GM23338 (cell line): ENCODE measurements at regions not wholly inside any gene's neighbourhood (a gene's known extent, or its start where the extent isn't known, plus 50 kb on each side); places are given as distances from the start of the nearest gene placed in this dataset.

Experiments used
- ATAC-seq: fragments of 200-7000 bp; cut with Tn5 transposase; 3 replicates; pipeline ENCODE4 v1.9.1; 2020
- DNase-seq: peaks from one replicate; pipeline ENCODE4 v3.0.0-alpha.2; 2015; ENCODE audit warnings: low spot score
- H2AFZ ChIP-seq: fragments of 200-600 bp; sonication (generic); 2 replicates; pipeline ENCODE4 v1.8.0; 2016; ENCODE audit warnings: antibody characterized with exemption, mild to moderate bottlenecking, moderate library complexity
- H3F3A ChIP-seq: fragments of 200-600 bp; sonication (generic); replicated peaks from 2 replicates; pipeline ENCODE4 v1.8.0; 2017; ENCODE audit warnings: antibody characterized with exemption, mixed run types, low read depth
- H3K27ac ChIP-seq: fragments of 200-600 bp; sonication (generic); 2 replicates; pipeline ENCODE4 v1.6.1; 2016; ENCODE audit warnings: low read depth
- H3K27me3 ChIP-seq: fragments of 200-600 bp; sonication (generic); 2 replicates; pipeline ENCODE4 v1.8.0; 2016; ENCODE audit warnings: mild to moderate bottlenecking, mixed run types, moderate library complexity; ENCODE audit not compliant: insufficient read depth
- H3K36me3 ChIP-seq: fragments of 200-600 bp; sonication (generic); 2 replicates; pipeline ENCODE4 v1.8.0; 2016; ENCODE audit warnings: mild to moderate bottlenecking; ENCODE audit not compliant: insufficient read depth
- H3K4me1 ChIP-seq: fragments of 200-600 bp; sonication (generic); 2 replicates; pipeline ENCODE4 v1.8.0; 2016; ENCODE audit warnings: mild to moderate bottlenecking, moderate library complexity; ENCODE audit not compliant: insufficient read depth
- H3K4me2 ChIP-seq: fragments of 200-600 bp; sonication (generic); 2 replicates; pipeline ENCODE4 v1.7.1; 2017; ENCODE audit warnings: mixed run types
- H3K4me3 ChIP-seq: fragments of 200-600 bp; sonication (generic); 2 replicates; pipeline ENCODE4 v1.6.1; 2016; ENCODE audit warnings: mixed run types
- H3K79me2 ChIP-seq: fragments of 200-600 bp; sonication (generic); replicated peaks from 2 replicates; pipeline ENCODE4 v1.8.0; 2017; ENCODE audit warnings: mild to moderate bottlenecking; ENCODE audit not compliant: insufficient read depth
- H3K9me2 ChIP-seq: fragments of 200-600 bp; sonication (generic); 2 replicates; pipeline ENCODE4 v1.8.0; 2017; ENCODE audit not compliant: insufficient read depth
- H4K20me1 ChIP-seq: fragments of 200-600 bp; sonication (generic); replicated peaks from 2 replicates; pipeline ENCODE4 v1.8.0; 2017; ENCODE audit warnings: mild to moderate bottlenecking; ENCODE audit not compliant: insufficient read depth
- H3K27ac Mint-ChIP-seq: 2 replicates; pipeline ENCODE4 v1.8.0; 2020; ENCODE audit warnings: inconsistent platforms, mild to moderate bottlenecking, moderate library complexity, mixed read lengths
- H3K27me3 Mint-ChIP-seq: 3 replicates; pipeline ENCODE4 v1.8.0; 2022; ENCODE audit warnings: low read depth, mild to moderate bottlenecking, moderate library complexity, mixed read lengths, inconsistent platforms; ENCODE audit not compliant: insufficient read depth, poor library complexity
- H3K36me3 Mint-ChIP-seq: 3 replicates; pipeline ENCODE4 v1.8.0; 2021; ENCODE audit warnings: low read depth, mild to moderate bottlenecking, inconsistent platforms, moderate library complexity, mixed read lengths
- H3K4me1 Mint-ChIP-seq: 3 replicates; pipeline ENCODE4 v1.8.0; 2020; ENCODE audit warnings: mild to moderate bottlenecking, inconsistent platforms, mixed read lengths
- H3K4me3 Mint-ChIP-seq: 3 replicates; pipeline ENCODE4 v1.8.0; 2021; ENCODE audit warnings: moderate library complexity, mild to moderate bottlenecking, inconsistent platforms, mixed read lengths
- H3K9me3 Mint-ChIP-seq: 3 replicates; pipeline ENCODE4 v1.8.0; 2020; ENCODE audit warnings: moderate library complexity, mild to moderate bottlenecking, inconsistent platforms, mixed read lengths
- CTCF ChIP-seq, 2 experiments: fragments of 200-600 bp in 1 of 2; sonication (generic) in 1 of 2; conservative IDR thresholded peaks; 2 replicates each; pipeline versions ENCODE4 v1.5.1 to v1.6.1; 2016 to 2017; ENCODE audit warnings: antibody characterized with exemption in 2 of 2, low read depth in 2 of 2, mild to moderate bottlenecking in 2 of 2, moderate library complexity in 1 of 2
- EZH2 ChIP-seq: fragments of 200-600 bp; sonication (generic); IDR thresholded peaks from one replicate; pipeline ENCODE4 v1.8.0; 2017; ENCODE audit warnings: antibody characterized with exemption, mild to moderate bottlenecking, low read depth; ENCODE audit not compliant: unreplicated experiment
- EZH2phosphoT487 ChIP-seq: fragments of 200-600 bp; sonication (generic); IDR thresholded peaks from one replicate; pipeline ENCODE4 v1.8.1; 2018; ENCODE audit warnings: antibody characterized with exemption; ENCODE audit not compliant: unreplicated experiment
- JUNB ChIP-seq: IDR thresholded peaks from one replicate; pipeline ENCODE4 v1.6.1; 2016; ENCODE audit warnings: antibody characterized with exemption; ENCODE audit not compliant: unreplicated experiment
- NANOG ChIP-seq: IDR thresholded peaks from 2 replicates; pipeline ENCODE4 v1.6.1; 2016; ENCODE audit warnings: antibody characterized with exemption, borderline replicate concordance
- POLR2AphosphoS5 ChIP-seq: IDR thresholded peaks from 2 replicates; pipeline ENCODE4 v1.6.1; 2016; ENCODE audit warnings: antibody characterized with exemption, low read depth
- ZNF331 ChIP-seq: fragments of 250-450 bp; sonication (Bioruptor Pico); IDR thresholded peaks from 2 replicates; pipeline ENCODE4 v1.5.0; 2020; ENCODE audit warnings: low read depth, mild to moderate bottlenecking, moderate library complexity
- TF ChIP-seq, protein P1 (sequence below): fragments of 250-450 bp; sonication (Bioruptor Pico); IDR thresholded peaks from 2 replicates; pipeline ENCODE4 v1.5.0; 2020; ENCODE audit warnings: mild to moderate bottlenecking, moderate library complexity

DNA sequence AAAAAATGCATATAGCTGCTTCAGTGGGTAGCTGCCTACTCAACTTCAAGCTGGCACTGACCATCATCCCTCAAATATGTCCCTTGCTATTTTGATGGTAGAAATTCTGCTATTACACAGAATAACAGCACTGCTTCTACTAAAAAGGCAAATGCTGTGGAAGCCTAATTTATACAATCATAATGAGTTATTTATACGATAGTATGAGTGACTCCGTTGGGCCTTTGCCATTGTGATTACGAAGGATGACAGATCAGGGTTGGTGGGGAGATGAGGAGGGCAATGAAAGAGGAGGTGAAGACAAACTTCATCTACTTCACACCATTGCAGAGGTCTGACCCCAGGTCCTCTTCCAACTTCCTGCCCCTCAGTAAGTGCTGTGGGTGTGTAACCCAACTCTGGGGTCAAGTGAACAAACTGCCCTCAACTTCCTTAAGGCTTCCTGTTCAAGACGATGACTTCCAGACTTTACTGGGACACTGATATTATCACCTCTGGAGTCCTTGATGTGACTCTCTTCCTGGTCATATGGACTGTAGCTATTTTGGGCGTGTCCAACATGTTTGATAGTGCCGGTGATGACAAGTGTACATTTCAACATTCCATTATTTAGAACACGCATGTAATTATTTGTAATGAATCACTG lies 74.1 kb upstream of the RPS23 start (continued):
- TF ChIP-seq, protein P1, sequence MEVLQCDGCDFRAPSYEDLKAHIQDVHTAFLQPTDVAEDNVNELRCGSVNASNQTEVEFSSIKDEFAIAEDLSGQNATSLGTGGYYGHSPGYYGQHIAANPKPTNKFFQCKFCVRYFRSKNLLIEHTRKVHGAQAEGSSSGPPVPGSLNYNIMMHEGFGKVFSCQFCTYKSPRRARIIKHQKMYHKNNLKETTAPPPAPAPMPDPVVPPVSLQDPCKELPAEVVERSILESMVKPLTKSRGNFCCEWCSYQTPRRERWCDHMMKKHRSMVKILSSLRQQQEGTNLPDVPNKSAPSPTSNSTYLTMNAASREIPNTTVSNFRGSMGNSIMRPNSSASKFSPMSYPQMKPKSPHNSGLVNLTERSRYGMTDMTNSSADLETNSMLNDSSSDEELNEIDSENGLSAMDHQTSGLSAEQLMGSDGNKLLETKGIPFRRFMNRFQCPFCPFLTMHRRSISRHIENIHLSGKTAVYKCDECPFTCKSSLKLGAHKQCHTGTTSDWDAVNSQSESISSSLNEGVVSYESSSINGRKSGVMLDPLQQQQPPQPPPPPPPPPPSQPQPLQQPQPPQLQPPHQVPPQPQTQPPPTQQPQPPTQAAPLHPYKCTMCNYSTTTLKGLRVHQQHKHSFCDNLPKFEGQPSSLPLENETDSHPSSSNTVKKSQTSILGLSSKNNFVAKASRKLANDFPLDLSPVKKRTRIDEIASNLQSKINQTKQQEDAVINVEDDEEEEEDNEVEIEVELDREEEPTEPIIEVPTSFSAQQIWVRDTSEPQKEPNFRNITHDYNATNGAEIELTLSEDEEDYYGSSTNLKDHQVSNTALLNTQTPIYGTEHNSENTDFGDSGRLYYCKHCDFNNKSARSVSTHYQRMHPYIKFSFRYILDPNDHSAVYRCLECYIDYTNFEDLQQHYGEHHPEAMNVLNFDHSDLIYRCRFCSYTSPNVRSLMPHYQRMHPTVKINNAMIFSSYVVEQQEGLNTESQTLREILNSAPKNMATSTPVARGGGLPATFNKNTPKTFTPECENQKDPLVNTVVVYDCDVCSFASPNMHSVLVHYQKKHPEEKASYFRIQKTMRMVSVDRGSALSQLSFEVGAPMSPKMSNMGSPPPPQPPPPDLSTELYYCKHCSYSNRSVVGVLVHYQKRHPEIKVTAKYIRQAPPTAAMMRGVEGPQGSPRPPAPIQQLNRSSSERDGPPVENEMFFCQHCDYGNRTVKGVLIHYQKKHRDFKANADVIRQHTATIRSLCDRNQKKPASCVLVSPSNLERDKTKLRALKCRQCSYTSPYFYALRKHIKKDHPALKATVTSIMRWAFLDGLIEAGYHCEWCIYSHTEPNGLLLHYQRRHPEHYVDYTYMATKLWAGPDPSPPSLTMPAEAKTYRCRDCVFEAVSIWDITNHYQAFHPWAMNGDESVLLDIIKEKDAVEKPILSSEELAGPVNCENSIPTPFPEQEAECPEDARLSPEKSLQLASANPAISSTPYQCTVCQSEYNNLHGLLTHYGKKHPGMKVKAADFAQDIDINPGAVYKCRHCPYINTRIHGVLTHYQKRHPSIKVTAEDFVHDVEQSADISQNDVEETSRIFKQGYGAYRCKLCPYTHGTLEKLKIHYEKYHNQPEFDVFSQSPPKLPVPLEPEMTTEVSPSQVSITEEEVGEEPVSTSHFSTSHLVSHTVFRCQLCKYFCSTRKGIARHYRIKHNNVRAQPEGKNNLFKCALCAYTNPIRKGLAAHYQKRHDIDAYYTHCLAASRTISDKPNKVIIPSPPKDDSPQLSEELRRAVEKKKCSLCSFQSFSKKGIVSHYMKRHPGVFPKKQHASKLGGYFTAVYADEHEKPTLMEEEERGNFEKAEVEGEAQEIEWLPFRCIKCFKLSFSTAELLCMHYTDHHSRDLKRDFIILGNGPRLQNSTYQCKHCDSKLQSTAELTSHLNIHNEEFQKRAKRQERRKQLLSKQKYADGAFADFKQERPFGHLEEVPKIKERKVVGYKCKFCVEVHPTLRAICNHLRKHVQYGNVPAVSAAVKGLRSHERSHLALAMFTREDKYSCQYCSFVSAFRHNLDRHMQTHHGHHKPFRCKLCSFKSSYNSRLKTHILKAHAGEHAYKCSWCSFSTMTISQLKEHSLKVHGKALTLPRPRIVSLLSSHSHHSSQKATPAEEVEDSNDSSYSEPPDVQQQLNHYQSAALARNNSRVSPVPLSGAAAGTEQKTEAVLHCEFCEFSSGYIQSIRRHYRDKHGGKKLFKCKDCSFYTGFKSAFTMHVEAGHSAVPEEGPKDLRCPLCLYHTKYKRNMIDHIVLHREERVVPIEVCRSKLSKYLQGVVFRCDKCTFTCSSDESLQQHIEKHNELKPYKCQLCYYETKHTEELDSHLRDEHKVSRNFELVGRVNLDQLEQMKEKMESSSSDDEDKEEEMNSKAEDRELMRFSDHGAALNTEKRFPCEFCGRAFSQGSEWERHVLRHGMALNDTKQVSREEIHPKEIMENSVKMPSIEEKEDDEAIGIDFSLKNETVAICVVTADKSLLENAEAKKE (CRISPR knock-in tag), result no peak
- no peak for TF ChIP-seq EZH2phosphoT487
- TF ChIP-seq NANOG, result no peak
- no peak for TF ChIP-seq ZNF331
- no peak for TF ChIP-seq JUNB
- no peak for TF ChIP-seq EZH2
- TF ChIP-seq POLR2AphosphoS5, result no peak

- Mint-ChIP-seq H3K36me3 (no peaks in the 10 kb centered on the region), H3K27ac (no peak overlapping the region), H3K9me3 (no peaks in the 10 kb centered on the region), H3K4me1 (peaks cover 13% of the 10 kb centered on the region), H3K4me3 (no peak overlapping the region), H3K27me3 (no peaks in the 10 kb centered on the region)
- Histone ChIP-seq H3K36me3 (no peaks in the 10 kb centered on the region), H3K4me3 (no peak overlapping the region), H3K27ac (no peak overlapping the region), H4K20me1 (no peaks in the 10 kb centered on the region), H3F3A (no peaks in the 10 kb centered on the region), H2AFZ (0 out of 2 replicates have a peak overlapping the region, but pooled peaks have one; percentile 3), H3K4me1 (no peaks in the 10 kb centered on the region), H3K27me3 (no peaks in the 10 kb centered on the region), H3K79me2 (no peaks in the 10 kb centered on the region), H3K9me2 (no peaks in the 10 kb centered on the region; the same call in 1 of the 2 replicates), H3K4me2 (no peak overlapping the region)
- TF ChIP-seq CTCF (conservative IDR thresholded peaks at IDR 0.05; ENCODE audit: low read depth in 2 of 2) (peak; percentile 82 to 90), ZNF331 (no peak)
- DNase-seq, result peak; percentile 77
- peak; percentile 65 for ATAC-seq
Observed at GRCh38 chr5:82351754-82352145, 73.6 kb upstream of the RPS23 start.
